OCI-LY7 (cell line): ENCODE measurements at regions not wholly inside any gene's neighbourhood (a gene's known extent, or its start where the extent isn't known, plus 50 kb on each side); places are given as distances from the start of the nearest gene placed in this dataset.

Experiments
- EZH2phosphoT487 ChIP-seq: fragments of 200-600 bp; sonication (generic); IDR thresholded peaks from 2 replicates; pipeline ENCODE4 v1.6.1; 2018; ENCODE audit warnings: low read depth, borderline replicate concordance, mild to moderate bottlenecking, mixed run types, antibody characterized with exemption, low read length, moderate library complexity, mixed read lengths
- TF ChIP-seq, protein P1 (sequence below): fragments of 200-600 bp; sonication (generic); conservative IDR thresholded peaks from 2 replicates; pipeline ENCODE4 v1.5.1; 2014; ENCODE audit warnings: mild to moderate bottlenecking, antibody characterized with exemption, low read length, moderate library complexity, mixed read lengths

DNA sequence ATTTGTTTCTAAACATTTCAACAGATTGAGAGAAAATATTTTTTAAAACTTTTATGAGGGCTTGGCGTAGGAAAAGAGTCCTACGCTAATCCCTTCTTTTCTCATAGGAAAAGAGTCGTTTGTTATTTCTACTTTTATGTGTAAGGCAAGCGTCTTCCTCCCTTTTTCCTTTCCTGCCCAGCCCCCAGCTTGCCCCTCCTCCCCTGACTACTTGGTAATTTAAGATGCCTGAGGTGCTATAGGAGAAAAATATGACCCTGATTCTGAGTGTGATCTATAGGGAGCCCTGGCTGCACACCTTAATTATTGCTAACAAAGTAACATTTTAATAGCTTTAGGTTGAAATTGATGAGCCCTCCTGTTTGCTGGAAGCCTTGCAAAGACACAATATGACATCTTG lies 373.6 kb downstream of the PBX1 start:
- TF ChIP-seq EZH2phosphoT487 = no peak
- TF ChIP-seq, protein P1, sequence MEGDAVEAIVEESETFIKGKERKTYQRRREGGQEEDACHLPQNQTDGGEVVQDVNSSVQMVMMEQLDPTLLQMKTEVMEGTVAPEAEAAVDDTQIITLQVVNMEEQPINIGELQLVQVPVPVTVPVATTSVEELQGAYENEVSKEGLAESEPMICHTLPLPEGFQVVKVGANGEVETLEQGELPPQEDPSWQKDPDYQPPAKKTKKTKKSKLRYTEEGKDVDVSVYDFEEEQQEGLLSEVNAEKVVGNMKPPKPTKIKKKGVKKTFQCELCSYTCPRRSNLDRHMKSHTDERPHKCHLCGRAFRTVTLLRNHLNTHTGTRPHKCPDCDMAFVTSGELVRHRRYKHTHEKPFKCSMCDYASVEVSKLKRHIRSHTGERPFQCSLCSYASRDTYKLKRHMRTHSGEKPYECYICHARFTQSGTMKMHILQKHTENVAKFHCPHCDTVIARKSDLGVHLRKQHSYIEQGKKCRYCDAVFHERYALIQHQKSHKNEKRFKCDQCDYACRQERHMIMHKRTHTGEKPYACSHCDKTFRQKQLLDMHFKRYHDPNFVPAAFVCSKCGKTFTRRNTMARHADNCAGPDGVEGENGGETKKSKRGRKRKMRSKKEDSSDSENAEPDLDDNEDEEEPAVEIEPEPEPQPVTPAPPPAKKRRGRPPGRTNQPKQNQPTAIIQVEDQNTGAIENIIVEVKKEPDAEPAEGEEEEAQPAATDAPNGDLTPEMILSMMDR = no peak
